ENCODE measurements at regions not wholly inside any gene's neighbourhood (a gene's known extent, or its start where the extent isn't known, plus 50 kb on each side); places are given as distances from the start of the nearest gene placed in this dataset.

GRCh38 chr14:101200650-101201516 lies 297.4 kb upstream of the RTL1 start:
- DNase-seq (ENCODE audit: low spot score), result no peak
- ChIA-PET POLR2A (ENCODE audit: low non-redundant PET) (no interaction called here), CTCF (interaction anchor here (0.7 kb wide), 1 partner anchor 104 kb away, joined by 4 read pairs; no protein-coding TSS in a partner anchor)
- no peak overlapping the region for H3K27ac ChIP-seq
- no peak for TF ChIP-seq CTCF (conservative IDR thresholded peaks at IDR 0.05; ENCODE audit: low read depth)

- ChIA-PET CTCF (interaction anchor here (0.7 kb wide), 1 partner anchor 105 kb away, joined by 4 read pairs; no protein-coding TSS in a partner anchor), POLR2A (ENCODE audit: low non-redundant PET) (no interaction called here)
- TF ChIP-seq CTCF (conservative IDR thresholded peaks at IDR 0.05; ENCODE audit: low read depth), result no peak
- no peak overlapping the region for H3K27ac ChIP-seq
- no peak for DNase-seq (ENCODE audit: low spot score)
Measured at GRCh38 chr14:101201535-101202151, 298.1 kb upstream of the RTL1 start.

GRCh38 chr14:101202627-101203404 lies 299.3 kb upstream of the RTL1 start:
- ChIA-PET CTCF (no interaction called here), POLR2A (ENCODE audit: low non-redundant PET) (no interaction called here)
- H3K27ac ChIP-seq, result no peak overlapping the region
- DNase-seq (ENCODE audit: low spot score), result no peak
- no peak for TF ChIP-seq CTCF (conservative IDR thresholded peaks at IDR 0.05; ENCODE audit: low read depth)

- CTCF ChIA-PET, result no interaction called here
- no peak for DNase-seq (ENCODE audit: low spot score)
- POLR2A ChIA-PET (ENCODE audit: low non-redundant PET), result no interaction called here
Measured at GRCh38 chr14:101206556-101206955, 303.0 kb upstream of the RTL1 start.

GRCh38 chr14:101207041-101207440 lies 303.5 kb upstream of the RTL1 start:
- no peak overlapping the region for H3K27ac ChIP-seq
- POLR2A ChIA-PET (ENCODE audit: low non-redundant PET), result no interaction called here
- CTCF ChIA-PET, result no interaction called here
- DNase-seq (ENCODE audit: low spot score), result no peak
- TF ChIP-seq CTCF (conservative IDR thresholded peaks at IDR 0.05; ENCODE audit: low read depth), result no peak

More at GRCh38 chr14:101206556-101206955, 303.0 kb upstream of the RTL1 start:
- no peak for TF ChIP-seq CTCF (conservative IDR thresholded peaks at IDR 0.05; ENCODE audit: low read depth)
- H3K27ac ChIP-seq, result no peak overlapping the region

- H3K27ac ChIP-seq, result no peak overlapping the region
- no peak for DNase-seq (ENCODE audit: low spot score)
- ChIA-PET CTCF (no interaction called here), POLR2A (ENCODE audit: low non-redundant PET) (no interaction called here)
- TF ChIP-seq CTCF (conservative IDR thresholded peaks at IDR 0.05; ENCODE audit: low read depth), result no peak
Measured at GRCh38 chr14:101207897-101208296, 304.4 kb upstream of the RTL1 start.

Data from RWPE1 (cell line).